ENCODE measurements at regions not wholly inside any gene's neighbourhood (a gene's known extent, or its start where the extent isn't known, plus 50 kb on each side); places are given as distances from the start of the nearest gene placed in this dataset.

DNA sequence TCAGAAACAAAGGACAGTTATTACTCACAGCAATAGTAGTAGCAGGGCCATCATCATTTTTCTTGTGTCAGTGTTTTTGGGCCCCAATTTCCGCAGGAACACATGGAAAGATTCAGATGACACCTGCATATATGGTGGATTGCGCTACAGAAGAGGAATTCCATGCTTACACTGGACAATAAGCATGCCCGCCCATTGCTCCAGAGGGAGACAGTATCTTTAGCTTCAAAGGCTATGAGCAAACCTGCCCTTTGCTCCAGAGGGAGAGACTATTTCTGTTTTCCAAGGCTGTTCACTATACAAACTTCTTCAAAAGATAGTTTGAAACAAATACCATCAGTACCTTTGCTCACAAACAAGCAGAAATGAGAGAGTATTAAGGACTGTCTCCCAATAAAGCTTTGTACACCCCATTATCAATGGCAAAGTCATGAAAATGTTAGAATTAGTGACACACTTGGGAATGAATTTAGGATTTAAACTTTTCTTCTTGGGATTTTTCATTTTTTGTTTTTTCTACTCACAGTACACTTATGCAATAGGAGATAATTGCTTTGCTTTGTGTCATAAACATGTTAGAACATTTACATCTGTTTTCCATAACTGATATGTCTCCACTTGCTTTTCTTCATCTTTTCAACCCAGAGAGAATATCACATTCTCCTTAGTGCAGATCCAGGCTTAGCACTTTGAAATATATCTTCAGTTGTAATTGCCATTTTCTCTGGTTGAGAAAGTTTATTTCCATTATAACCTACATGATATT lies 564.5 kb upstream of the ZNF717 start:
- no peak overlapping the region for H3K4me3 Mint-ChIP-seq
- H3K27ac Mint-ChIP-seq = no peak overlapping the region

DNA sequence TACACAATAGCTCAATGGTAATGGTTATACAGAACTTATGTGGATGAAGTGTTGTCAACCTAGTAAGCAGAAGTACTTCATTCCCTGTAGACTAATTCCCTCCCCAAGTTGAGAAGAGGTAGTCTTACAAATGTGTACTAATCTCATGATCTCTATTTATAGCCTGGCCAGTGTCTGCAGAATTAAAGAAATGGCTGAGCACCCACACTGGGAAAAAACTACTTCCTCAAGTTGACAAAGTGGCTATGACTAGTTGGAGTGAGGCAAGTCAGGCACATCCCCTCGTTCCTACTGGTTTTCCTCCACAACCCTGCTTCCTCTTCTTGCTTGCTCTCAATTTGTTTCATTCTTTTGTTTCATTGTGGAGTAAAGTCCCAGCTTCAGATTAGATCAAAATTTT lies 566.7 kb upstream of the ZNF717 start:
- no peaks in the 10 kb centered on the region for H3K4me1 Mint-ChIP-seq
- Histone ChIP-seq H3K79me2 (ENCODE audit: low read depth) (no peaks in the 10 kb centered on the region), H3K9ac (no peak overlapping the region), H2AFZ (replicated peaks) (no peak overlapping the region), H3K4me3 (no peak overlapping the region), H3K9me3 (ENCODE audit: low read depth) (no peaks in the 10 kb centered on the region), H3F3A (ENCODE audit: low read depth) (no peaks in the 10 kb centered on the region), H3K36me3 (no peaks in the 10 kb centered on the region), H3K4me1 (peaks cover 4% of the 10 kb centered on the region), H3K27me3 (no peaks in the 10 kb centered on the region), H3K4me2 (no peak overlapping the region), H4K20me1 (ENCODE audit: low read depth) (no peaks in the 10 kb centered on the region), H3K27ac (no peak overlapping the region)
- H3K4me3 Mint-ChIP-seq = no peak overlapping the region
- H3K27ac Mint-ChIP-seq = no peak overlapping the region
- no peaks in the 10 kb centered on the region for H3K27me3 Mint-ChIP-seq (ENCODE audit: insufficient read depth, low read depth)
- H3K9me3 Mint-ChIP-seq = no peaks in the 10 kb centered on the region
- H3K36me3 Mint-ChIP-seq = no peaks in the 10 kb centered on the region
- DNase-seq (ENCODE audit: low spot score) = no peak
- TF ChIP-seq, protein P1, sequence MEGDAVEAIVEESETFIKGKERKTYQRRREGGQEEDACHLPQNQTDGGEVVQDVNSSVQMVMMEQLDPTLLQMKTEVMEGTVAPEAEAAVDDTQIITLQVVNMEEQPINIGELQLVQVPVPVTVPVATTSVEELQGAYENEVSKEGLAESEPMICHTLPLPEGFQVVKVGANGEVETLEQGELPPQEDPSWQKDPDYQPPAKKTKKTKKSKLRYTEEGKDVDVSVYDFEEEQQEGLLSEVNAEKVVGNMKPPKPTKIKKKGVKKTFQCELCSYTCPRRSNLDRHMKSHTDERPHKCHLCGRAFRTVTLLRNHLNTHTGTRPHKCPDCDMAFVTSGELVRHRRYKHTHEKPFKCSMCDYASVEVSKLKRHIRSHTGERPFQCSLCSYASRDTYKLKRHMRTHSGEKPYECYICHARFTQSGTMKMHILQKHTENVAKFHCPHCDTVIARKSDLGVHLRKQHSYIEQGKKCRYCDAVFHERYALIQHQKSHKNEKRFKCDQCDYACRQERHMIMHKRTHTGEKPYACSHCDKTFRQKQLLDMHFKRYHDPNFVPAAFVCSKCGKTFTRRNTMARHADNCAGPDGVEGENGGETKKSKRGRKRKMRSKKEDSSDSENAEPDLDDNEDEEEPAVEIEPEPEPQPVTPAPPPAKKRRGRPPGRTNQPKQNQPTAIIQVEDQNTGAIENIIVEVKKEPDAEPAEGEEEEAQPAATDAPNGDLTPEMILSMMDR (IDR thresholded peaks at IDR 0.05) = no peak
- no peak for TF ChIP-seq EZH2 (IDR thresholded peaks at IDR 0.05)
- TF ChIP-seq EZH2phosphoT487 (IDR thresholded peaks at IDR 0.05) = no peak

More for the DNA sequence above, 564.5 kb upstream of the ZNF717 start:
- Mint-ChIP-seq H3K4me1 (peaks cover 9% of the 10 kb centered on the region), H3K36me3 (no peaks in the 10 kb centered on the region), H3K27me3 (ENCODE audit: insufficient read depth, low read depth) (no peaks in the 10 kb centered on the region), H3K9me3 (no peaks in the 10 kb centered on the region)
- H3K4me3 ChIP-seq = no peak overlapping the region
- no peak overlapping the region for H3K9ac ChIP-seq
- no peaks in the 10 kb centered on the region for H3F3A ChIP-seq (ENCODE audit: low read depth)
- peaks cover 8% of the 10 kb centered on the region for H3K4me1 ChIP-seq
- H3K27ac ChIP-seq = no peak overlapping the region
- no peaks in the 10 kb centered on the region for H3K79me2 ChIP-seq (ENCODE audit: low read depth)
- no peaks in the 10 kb centered on the region for H3K9me3 ChIP-seq (ENCODE audit: low read depth)
- no peak overlapping the region for H2AFZ ChIP-seq (replicated peaks)
- H3K27me3 ChIP-seq = no peaks in the 10 kb centered on the region
- no peak overlapping the region for H3K4me2 ChIP-seq
- no peak for TF ChIP-seq EZH2 (IDR thresholded peaks at IDR 0.05)
- TF ChIP-seq, protein P1 (IDR thresholded peaks at IDR 0.05) = no peak
- TF ChIP-seq EZH2phosphoT487 (IDR thresholded peaks at IDR 0.05) = no peak
- DNase-seq (ENCODE audit: low spot score) = no peak
- H3K36me3 ChIP-seq = no peaks in the 10 kb centered on the region
- no peaks in the 10 kb centered on the region for H4K20me1 ChIP-seq (ENCODE audit: low read depth)

DNA sequence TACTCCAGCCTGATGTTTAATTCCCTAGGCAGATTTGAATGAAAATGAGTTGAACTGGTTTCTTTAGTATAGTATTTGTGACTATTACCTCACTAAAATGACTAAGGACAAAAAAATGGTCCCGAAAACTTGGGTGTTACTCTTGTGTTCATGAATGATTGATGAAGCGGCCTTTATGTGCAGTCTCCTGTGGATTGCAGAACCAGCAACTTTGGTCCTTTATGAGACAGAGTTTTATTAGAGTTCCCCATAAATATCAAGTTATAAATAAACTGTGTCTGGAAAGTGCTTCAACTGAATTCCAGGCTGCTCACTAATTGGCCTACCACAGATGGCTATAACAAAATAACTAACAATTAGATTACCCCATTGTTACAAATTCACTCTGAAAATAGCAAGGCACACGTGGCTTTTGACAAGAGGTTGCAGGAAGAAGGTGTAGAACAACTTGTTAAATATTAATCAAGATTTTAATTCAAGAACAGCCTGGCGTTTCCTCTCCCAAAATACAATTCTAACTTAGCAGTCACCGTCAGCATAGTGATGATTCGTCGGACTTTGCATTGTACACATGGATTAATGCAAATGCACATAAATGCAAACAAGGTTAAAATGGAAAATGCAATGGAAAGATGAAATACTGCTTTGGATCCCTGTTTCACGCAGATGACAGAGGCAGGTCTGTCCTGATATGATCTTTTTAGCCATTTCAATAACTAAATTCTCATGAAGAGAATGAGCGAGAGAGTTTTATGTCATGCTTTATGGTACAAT lies 567.3 kb upstream of the ZNF717 start:
- no peak overlapping the region for H3K27ac Mint-ChIP-seq
- H3K4me1 Mint-ChIP-seq = no peaks in the 10 kb centered on the region
- no peak overlapping the region for H2AFZ ChIP-seq (replicated peaks)
- peaks cover 4% of the 10 kb centered on the region for H3K4me1 ChIP-seq
- no peaks in the 10 kb centered on the region for H3F3A ChIP-seq (ENCODE audit: low read depth)
- H4K20me1 ChIP-seq (ENCODE audit: low read depth) = no peaks in the 10 kb centered on the region
- no peaks in the 10 kb centered on the region for H3K36me3 ChIP-seq
- H3K4me2 ChIP-seq = no peak overlapping the region
- no peaks in the 10 kb centered on the region for H3K27me3 Mint-ChIP-seq (ENCODE audit: insufficient read depth, low read depth)
- no peak overlapping the region for H3K9ac ChIP-seq
- H3K9me3 Mint-ChIP-seq = no peaks in the 10 kb centered on the region
- H3K27ac ChIP-seq = no peak overlapping the region
- H3K79me2 ChIP-seq (ENCODE audit: low read depth) = no peaks in the 10 kb centered on the region
- H3K36me3 Mint-ChIP-seq = no peaks in the 10 kb centered on the region
- no peaks in the 10 kb centered on the region for H3K9me3 ChIP-seq (ENCODE audit: low read depth)
- H3K4me3 Mint-ChIP-seq = no peak overlapping the region
- DNase-seq (ENCODE audit: low spot score) = no peak
- TF ChIP-seq, protein P1 (IDR thresholded peaks at IDR 0.05) = no peak
- TF ChIP-seq EZH2 (IDR thresholded peaks at IDR 0.05) = no peak
- TF ChIP-seq EZH2phosphoT487 (IDR thresholded peaks at IDR 0.05) = no peak
- no peaks in the 10 kb centered on the region for H3K27me3 ChIP-seq
- no peak overlapping the region for H3K4me3 ChIP-seq
